WTC11 (cell line): ENCODE measurements at regions not wholly inside any gene's neighbourhood (a gene's known extent, or its start where the extent isn't known, plus 50 kb on each side); places are given as distances from the start of the nearest gene placed in this dataset.

ENCODE experiments used
- ATAC-seq: fragments of 200-7000 bp; cut with Tn5 transposase; 2 replicates; pipeline ENCODE4 v1.10.0; 2021; ENCODE audit warnings: mild to moderate bottlenecking, moderate library complexity
- CTCF ChIA-PET: fragments of 300-600 bp; sonication (Branson Sonifier 250); formaldehyde crosslinking; loops from one replicate; lab custom pipeline; 2021; ENCODE audit warnings: antibody characterized with exemption; lab: Charles Lee
- POLR2A ChIA-PET: fragments of 350-600 bp; sonication (Branson Sonifier 250); formaldehyde crosslinking; loops from one replicate; lab custom pipeline; 2021; ENCODE audit warnings: antibody characterized with exemption; lab: Charles Lee
- DNase-seq: peaks from one replicate; pipeline ENCODE4 v3.0.0; 2021; ENCODE audit warnings: low spot score
- H3K27ac Mint-ChIP-seq: 2 replicates; pipeline ENCODE4 v1.8.0; 2021; ENCODE audit warnings: mixed read lengths
- H3K27me3 Mint-ChIP-seq: 2 replicates; pipeline ENCODE4 v1.8.0; 2021; ENCODE audit warnings: low read depth, mild to moderate bottlenecking, moderate library complexity, mixed read lengths
- H3K36me3 Mint-ChIP-seq: 2 replicates; pipeline ENCODE4 v1.8.0; 2021; ENCODE audit warnings: mixed read lengths
- H3K4me1 Mint-ChIP-seq: 2 replicates; pipeline ENCODE4 v1.8.0; 2022; ENCODE audit warnings: mixed read lengths
- H3K4me3 Mint-ChIP-seq: 2 replicates; pipeline ENCODE4 v1.8.0; 2021; ENCODE audit warnings: mild to moderate bottlenecking, moderate library complexity, mixed read lengths
- H3K9me3 Mint-ChIP-seq: 2 replicates; pipeline ENCODE4 v1.8.0; 2021; ENCODE audit warnings: mixed read lengths
- ATF1 ChIP-seq: sonication (generic); formaldehyde crosslinking; IDR thresholded peaks from 2 replicates; pipeline ENCODE4 v1.8.1; 2023; ENCODE audit warnings: mild to moderate bottlenecking, moderate library complexity, missing genetic modification reagents
- CREB1 ChIP-seq: sonication (generic); formaldehyde crosslinking; IDR thresholded peaks from 2 replicates; pipeline ENCODE4 v1.8.0; 2023; ENCODE audit warnings: mild to moderate bottlenecking, missing genetic modification reagents
- ELF4 ChIP-seq: sonication (generic); formaldehyde crosslinking; IDR thresholded peaks from 2 replicates; pipeline ENCODE4 v1.8.1; 2022; ENCODE audit warnings: low read depth, mild to moderate bottlenecking, moderate library complexity, missing genetic modification reagents
- ETV6 ChIP-seq: sonication (generic); formaldehyde crosslinking; IDR thresholded peaks from 2 replicates; pipeline ENCODE4 v1.8.1; 2022; ENCODE audit warnings: mild to moderate bottlenecking, missing genetic modification reagents
- HMGA2 ChIP-seq: fragments of 250-450 bp; sonication (Bioruptor Pico); IDR thresholded peaks from 2 replicates; pipeline ENCODE4 v1.4.0; 2021; ENCODE audit warnings: mild to moderate bottlenecking, moderate library complexity
- JAZF1 ChIP-seq: fragments of 250-450 bp; sonication (Bioruptor Pico); IDR thresholded peaks from 2 replicates; pipeline ENCODE4 v1.9.0; 2021; ENCODE audit warnings: moderate library complexity, mild to moderate bottlenecking, inconsistent platforms
- KAT7 ChIP-seq: sonication (generic); formaldehyde crosslinking; IDR thresholded peaks from 2 replicates; pipeline ENCODE4 v1.8.1; 2023; ENCODE audit warnings: missing genetic modification reagents, mild to moderate bottlenecking, borderline replicate concordance
- NFATC4 ChIP-seq: fragments of 250-450 bp; sonication (Bioruptor Pico); IDR thresholded peaks from 2 replicates; pipeline ENCODE4 v1.9.0; 2021; ENCODE audit warnings: mild to moderate bottlenecking
- NFE2L1 ChIP-seq: sonication (generic); formaldehyde crosslinking; IDR thresholded peaks from 2 replicates; pipeline ENCODE4 v1.8.1; 2023; ENCODE audit warnings: missing genetic modification reagents
- SMAD4 ChIP-seq: sonication (generic); formaldehyde crosslinking; IDR thresholded peaks from 2 replicates; pipeline ENCODE4 v1.8.0; 2022; ENCODE audit warnings: mild to moderate bottlenecking, missing genetic modification reagents
- SOX15 ChIP-seq: fragments of 250-450 bp; sonication (Bioruptor Pico); IDR thresholded peaks from 2 replicates; pipeline ENCODE4 v1.9.0; 2021; ENCODE audit warnings: mild to moderate bottlenecking
- TEAD1 ChIP-seq: sonication (generic); formaldehyde crosslinking; IDR thresholded peaks from 2 replicates; pipeline ENCODE4 v1.8.0; 2022; ENCODE audit warnings: mild to moderate bottlenecking, missing genetic modification reagents
- ZNF121 ChIP-seq: sonication (generic); formaldehyde crosslinking; IDR thresholded peaks from 2 replicates; pipeline ENCODE4 v1.8.0; 2023; ENCODE audit warnings: missing genetic modification reagents
- ZNF138 ChIP-seq: sonication (generic); formaldehyde crosslinking; conservative IDR thresholded peaks from 2 replicates; pipeline ENCODE4 v1.8.1; 2022; ENCODE audit warnings: mild to moderate bottlenecking, moderate library complexity, missing genetic modification reagents
- ZNF396 ChIP-seq: fragments of 250-450 bp; sonication (Bioruptor Pico); IDR thresholded peaks from 2 replicates; pipeline ENCODE4 v1.8.0; 2021; ENCODE audit warnings: mild to moderate bottlenecking, moderate library complexity, borderline replicate concordance
- ZNF416 ChIP-seq: fragments of 250-450 bp; sonication (Bioruptor Pico); IDR thresholded peaks from 2 replicates; pipeline ENCODE4 v1.9.0; 2021; ENCODE audit warnings: mild to moderate bottlenecking, inconsistent platforms
- TF ChIP-seq, protein P1 (sequence below): sonication (generic); formaldehyde crosslinking; IDR thresholded peaks from 2 replicates; pipeline ENCODE4 v1.8.0; 2022; ENCODE audit warnings: mild to moderate bottlenecking, missing genetic modification reagents
- TF ChIP-seq, protein P2 (sequence below): fragments of 250-450 bp; sonication (Bioruptor Pico); IDR thresholded peaks from 2 replicates; pipeline ENCODE4 v1.9.0; 2021; ENCODE audit warnings: mild to moderate bottlenecking
- TF ChIP-seq, protein P3 (sequence below): fragments of 250-450 bp; sonication (Bioruptor Pico); conservative IDR thresholded peaks from 2 replicates; pipeline ENCODE4 v1.9.0; 2021; ENCODE audit warnings: mild to moderate bottlenecking
- TF ChIP-seq, protein P4 (sequence below): sonication (generic); formaldehyde crosslinking; conservative IDR thresholded peaks from 2 replicates; pipeline ENCODE4 v1.8.1; 2022; ENCODE audit warnings: mild to moderate bottlenecking, missing genetic modification reagents
- TF ChIP-seq, protein P5 (sequence below): fragments of 250-450 bp; sonication (Bioruptor Pico); IDR thresholded peaks from 2 replicates; pipeline ENCODE4 v1.9.0; 2021; ENCODE audit warnings: mild to moderate bottlenecking
- TF ChIP-seq, protein P6 (sequence below): sonication (generic); formaldehyde crosslinking; IDR thresholded peaks from 2 replicates; pipeline ENCODE4 v1.8.1; 2023; ENCODE audit warnings: mild to moderate bottlenecking, missing genetic modification reagents

DNA sequence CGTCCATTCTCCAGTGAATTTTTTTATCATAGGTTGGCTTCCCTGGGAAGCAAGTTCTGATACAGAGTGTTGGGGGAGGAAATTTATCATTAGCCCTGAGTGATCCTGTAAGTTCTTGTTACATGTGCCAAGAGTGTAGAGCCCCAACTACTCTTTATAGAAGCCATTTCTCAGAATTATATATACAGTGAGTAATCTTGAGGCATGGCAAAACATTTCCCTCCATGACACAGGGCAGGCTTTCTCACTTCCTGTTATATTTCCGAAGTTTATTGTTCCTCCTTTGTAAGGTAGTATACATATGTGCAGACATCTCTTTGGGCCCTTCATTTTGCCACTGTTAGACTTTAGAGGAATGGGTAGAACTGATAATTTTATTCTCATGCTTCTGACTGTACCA is 484.7 kb upstream of the NRXN1 start:
- DNase-seq: no peak
- Mint-ChIP-seq H3K4me3 (no peak overlapping the region), H3K36me3 (no peaks in the 10 kb centered on the region), H3K4me1 (no peaks in the 10 kb centered on the region), H3K9me3 (no peaks in the 10 kb centered on the region), H3K27me3 (no peaks in the 10 kb centered on the region), H3K27ac (no peak overlapping the region)
- no peak for ATAC-seq
- ChIA-PET POLR2A (no interaction called here), CTCF (no interaction called here)
- TF ChIP-seq ZNF121 (CRISPR knock-in tag): no peak
- TF ChIP-seq, protein P1, sequence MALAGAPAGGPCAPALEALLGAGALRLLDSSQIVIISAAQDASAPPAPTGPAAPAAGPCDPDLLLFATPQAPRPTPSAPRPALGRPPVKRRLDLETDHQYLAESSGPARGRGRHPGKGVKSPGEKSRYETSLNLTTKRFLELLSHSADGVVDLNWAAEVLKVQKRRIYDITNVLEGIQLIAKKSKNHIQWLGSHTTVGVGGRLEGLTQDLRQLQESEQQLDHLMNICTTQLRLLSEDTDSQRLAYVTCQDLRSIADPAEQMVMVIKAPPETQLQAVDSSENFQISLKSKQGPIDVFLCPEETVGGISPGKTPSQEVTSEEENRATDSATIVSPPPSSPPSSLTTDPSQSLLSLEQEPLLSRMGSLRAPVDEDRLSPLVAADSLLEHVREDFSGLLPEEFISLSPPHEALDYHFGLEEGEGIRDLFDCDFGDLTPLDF (CRISPR knock-in tag): no peak
- TF ChIP-seq HMGA2 (CRISPR knock-in tag): no peak
- no peak for TF ChIP-seq ZNF138 (CRISPR knock-in tag)
- no peak for TF ChIP-seq ETV6 (CRISPR knock-in tag)
- no peak for TF ChIP-seq KAT7
- TF ChIP-seq ELF4 (CRISPR knock-in tag): no peak
- TF ChIP-seq JAZF1: no peak
- TF ChIP-seq, protein P2, sequence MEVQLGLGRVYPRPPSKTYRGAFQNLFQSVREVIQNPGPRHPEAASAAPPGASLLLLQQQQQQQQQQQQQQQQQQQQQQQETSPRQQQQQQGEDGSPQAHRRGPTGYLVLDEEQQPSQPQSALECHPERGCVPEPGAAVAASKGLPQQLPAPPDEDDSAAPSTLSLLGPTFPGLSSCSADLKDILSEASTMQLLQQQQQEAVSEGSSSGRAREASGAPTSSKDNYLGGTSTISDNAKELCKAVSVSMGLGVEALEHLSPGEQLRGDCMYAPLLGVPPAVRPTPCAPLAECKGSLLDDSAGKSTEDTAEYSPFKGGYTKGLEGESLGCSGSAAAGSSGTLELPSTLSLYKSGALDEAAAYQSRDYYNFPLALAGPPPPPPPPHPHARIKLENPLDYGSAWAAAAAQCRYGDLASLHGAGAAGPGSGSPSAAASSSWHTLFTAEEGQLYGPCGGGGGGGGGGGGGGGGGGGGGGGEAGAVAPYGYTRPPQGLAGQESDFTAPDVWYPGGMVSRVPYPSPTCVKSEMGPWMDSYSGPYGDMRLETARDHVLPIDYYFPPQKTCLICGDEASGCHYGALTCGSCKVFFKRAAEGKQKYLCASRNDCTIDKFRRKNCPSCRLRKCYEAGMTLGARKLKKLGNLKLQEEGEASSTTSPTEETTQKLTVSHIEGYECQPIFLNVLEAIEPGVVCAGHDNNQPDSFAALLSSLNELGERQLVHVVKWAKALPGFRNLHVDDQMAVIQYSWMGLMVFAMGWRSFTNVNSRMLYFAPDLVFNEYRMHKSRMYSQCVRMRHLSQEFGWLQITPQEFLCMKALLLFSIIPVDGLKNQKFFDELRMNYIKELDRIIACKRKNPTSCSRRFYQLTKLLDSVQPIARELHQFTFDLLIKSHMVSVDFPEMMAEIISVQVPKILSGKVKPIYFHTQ (CRISPR knock-in tag): no peak
- TF ChIP-seq ATF1 (CRISPR knock-in tag): no peak
- TF ChIP-seq, protein P3, sequence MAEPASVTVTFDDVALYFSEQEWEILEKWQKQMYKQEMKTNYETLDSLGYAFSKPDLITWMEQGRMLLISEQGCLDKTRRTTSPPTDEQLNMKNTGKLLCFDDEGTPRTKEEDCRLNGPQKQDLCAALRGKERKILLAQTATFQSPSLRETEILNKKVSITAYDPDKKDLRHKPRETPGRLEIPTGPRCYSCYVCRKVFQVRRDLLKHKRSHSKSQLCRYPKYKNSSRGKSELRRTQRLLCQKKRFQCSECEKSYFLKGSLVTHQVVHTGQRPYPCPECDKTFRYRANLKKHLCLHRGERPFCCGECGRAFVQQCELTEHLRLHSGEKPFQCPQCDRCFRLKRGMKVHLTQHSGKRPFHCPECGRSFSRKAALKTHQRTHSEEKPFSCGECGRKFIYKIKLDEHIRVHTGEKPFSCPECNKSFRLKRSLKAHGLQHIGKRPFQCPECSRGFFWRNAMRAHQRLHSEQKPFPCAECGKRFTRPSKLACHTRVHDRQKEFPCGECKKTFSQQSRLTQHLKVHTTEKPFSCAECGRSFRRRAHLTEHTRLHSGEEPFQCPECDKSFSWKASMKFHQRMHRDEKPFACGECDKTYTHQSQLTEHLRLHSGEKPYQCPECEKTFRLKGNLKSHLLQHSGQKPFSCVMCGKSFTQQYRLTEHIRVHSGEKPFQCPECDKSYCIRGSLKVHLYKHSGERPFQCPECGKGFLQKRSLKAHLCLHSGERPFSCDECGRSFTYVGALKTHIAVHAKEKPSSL (CRISPR knock-in tag): no peak
- no peak for TF ChIP-seq NFE2L1 (CRISPR knock-in tag)
- no peak for TF ChIP-seq ZNF396 (CRISPR knock-in tag)
- no peak for TF ChIP-seq NFATC4
- TF ChIP-seq, protein P4, sequence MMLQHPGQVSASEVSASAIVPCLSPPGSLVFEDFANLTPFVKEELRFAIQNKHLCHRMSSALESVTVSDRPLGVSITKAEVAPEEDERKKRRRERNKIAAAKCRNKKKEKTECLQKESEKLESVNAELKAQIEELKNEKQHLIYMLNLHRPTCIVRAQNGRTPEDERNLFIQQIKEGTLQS (CRISPR knock-in tag): no peak
- no peak for TF ChIP-seq SMAD4 (CRISPR knock-in tag)
- TF ChIP-seq CREB1 (CRISPR knock-in tag): no peak
- TF ChIP-seq, protein P5, sequence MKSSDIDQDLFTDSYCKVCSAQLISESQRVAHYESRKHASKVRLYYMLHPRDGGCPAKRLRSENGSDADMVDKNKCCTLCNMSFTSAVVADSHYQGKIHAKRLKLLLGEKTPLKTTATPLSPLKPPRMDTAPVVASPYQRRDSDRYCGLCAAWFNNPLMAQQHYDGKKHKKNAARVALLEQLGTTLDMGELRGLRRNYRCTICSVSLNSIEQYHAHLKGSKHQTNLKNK (CRISPR knock-in tag): no peak
- TF ChIP-seq SOX15 (CRISPR knock-in tag): no peak

DNA sequence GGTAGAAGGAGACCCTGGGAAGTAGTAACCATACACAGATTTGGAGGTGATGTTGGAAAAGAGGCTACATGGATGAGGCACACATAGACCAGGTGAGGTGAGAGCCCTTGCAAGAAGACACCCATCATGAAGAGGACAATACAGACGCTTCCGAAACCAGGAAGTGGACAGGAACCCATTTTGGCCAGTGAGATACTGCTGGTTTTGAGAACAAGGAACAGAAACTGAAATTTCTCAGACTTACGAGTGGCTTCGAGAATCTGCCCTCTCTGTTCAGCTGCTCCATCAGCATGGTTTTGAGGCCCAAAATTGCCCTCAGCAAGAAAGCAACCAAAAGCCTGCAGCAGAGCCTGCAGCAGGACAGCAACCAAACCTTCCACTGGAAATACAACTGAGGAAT is 479.1 kb upstream of the NRXN1 start:
- POLR2A ChIA-PET: no interaction called here
- Mint-ChIP-seq H3K27me3 (no peaks in the 10 kb centered on the region), H3K4me3 (no peak overlapping the region), H3K36me3 (no peaks in the 10 kb centered on the region), H3K4me1 (no peaks in the 10 kb centered on the region), H3K27ac (no peak overlapping the region), H3K9me3 (peaks cover 5% of the 10 kb centered on the region)
- TF ChIP-seq, protein P6, sequence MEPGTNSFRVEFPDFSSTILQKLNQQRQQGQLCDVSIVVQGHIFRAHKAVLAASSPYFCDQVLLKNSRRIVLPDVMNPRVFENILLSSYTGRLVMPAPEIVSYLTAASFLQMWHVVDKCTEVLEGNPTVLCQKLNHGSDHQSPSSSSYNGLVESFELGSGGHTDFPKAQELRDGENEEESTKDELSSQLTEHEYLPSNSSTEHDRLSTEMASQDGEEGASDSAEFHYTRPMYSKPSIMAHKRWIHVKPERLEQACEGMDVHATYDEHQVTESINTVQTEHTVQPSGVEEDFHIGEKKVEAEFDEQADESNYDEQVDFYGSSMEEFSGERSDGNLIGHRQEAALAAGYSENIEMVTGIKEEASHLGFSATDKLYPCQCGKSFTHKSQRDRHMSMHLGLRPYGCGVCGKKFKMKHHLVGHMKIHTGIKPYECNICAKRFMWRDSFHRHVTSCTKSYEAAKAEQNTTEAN: no peak
- TF ChIP-seq HMGA2 (CRISPR knock-in tag) (no peak), ZNF416 (CRISPR knock-in tag) (no peak), TEAD1 (CRISPR knock-in tag) (no peak)
- no peak for ATAC-seq
- CTCF ChIA-PET: no interaction called here
- DNase-seq: no peak
